Esophagus squamous epithelium (tissue), 4 donors: ENCODE measurements at regions not wholly inside any gene's neighbourhood (a gene's known extent, or its start where the extent isn't known, plus 50 kb on each side); places are given as distances from the start of the nearest gene placed in this dataset.

Experiments
- POLR2A ChIP-seq, 4 donors: fragments of 450-650 bp; IDR thresholded peaks; one replicate each; pipeline ENCODE4 v1.6.1; 2017; ENCODE audit warnings: antibody characterized with exemption in 4 of 4, mild to moderate bottlenecking in 4 of 4, moderate library complexity in 3 of 4
- TF ChIP-seq, protein P1 (sequence below), 6 experiments: fragments of 450-650 bp in 4 of 6; fragments of 200-600 bp in 2 of 6; sonication (generic) in 2 of 6; IDR thresholded peaks; one replicate each; pipeline ENCODE4 v1.5.1; 2016 to 2019; ENCODE audit warnings: antibody characterized with exemption in 6 of 6, mild to moderate bottlenecking in 4 of 6, moderate library complexity in 4 of 6

DNA sequence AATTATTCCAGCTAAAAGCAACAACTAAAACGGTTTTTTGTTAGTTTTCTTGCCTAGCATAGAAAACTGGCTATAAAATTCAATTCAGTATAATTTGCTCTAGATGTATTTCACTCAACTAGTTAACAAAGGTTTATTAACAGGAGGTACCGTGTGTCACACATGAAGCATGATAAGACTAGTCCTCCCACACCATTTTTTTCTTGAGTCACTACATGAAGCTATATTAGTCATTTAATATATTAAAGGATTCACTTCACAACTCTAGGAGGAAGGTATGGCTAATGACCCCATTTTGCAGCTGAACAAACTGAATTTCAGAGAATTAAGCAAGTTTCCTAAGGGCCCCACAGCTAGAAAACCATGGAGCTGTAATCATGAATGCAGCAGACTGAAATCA lies 307.8 kb upstream of the USP25 start:
- no peak for TF ChIP-seq POLR2A (IDR thresholded peaks at IDR 0.05)
- TF ChIP-seq, protein P1, sequence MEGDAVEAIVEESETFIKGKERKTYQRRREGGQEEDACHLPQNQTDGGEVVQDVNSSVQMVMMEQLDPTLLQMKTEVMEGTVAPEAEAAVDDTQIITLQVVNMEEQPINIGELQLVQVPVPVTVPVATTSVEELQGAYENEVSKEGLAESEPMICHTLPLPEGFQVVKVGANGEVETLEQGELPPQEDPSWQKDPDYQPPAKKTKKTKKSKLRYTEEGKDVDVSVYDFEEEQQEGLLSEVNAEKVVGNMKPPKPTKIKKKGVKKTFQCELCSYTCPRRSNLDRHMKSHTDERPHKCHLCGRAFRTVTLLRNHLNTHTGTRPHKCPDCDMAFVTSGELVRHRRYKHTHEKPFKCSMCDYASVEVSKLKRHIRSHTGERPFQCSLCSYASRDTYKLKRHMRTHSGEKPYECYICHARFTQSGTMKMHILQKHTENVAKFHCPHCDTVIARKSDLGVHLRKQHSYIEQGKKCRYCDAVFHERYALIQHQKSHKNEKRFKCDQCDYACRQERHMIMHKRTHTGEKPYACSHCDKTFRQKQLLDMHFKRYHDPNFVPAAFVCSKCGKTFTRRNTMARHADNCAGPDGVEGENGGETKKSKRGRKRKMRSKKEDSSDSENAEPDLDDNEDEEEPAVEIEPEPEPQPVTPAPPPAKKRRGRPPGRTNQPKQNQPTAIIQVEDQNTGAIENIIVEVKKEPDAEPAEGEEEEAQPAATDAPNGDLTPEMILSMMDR (IDR thresholded peaks at IDR 0.05) = no peak
